ENCODE measurements at regions not wholly inside any gene's neighbourhood (a gene's known extent, or its start where the extent isn't known, plus 50 kb on each side); places are given as distances from the start of the nearest gene placed in this dataset.

DNA sequence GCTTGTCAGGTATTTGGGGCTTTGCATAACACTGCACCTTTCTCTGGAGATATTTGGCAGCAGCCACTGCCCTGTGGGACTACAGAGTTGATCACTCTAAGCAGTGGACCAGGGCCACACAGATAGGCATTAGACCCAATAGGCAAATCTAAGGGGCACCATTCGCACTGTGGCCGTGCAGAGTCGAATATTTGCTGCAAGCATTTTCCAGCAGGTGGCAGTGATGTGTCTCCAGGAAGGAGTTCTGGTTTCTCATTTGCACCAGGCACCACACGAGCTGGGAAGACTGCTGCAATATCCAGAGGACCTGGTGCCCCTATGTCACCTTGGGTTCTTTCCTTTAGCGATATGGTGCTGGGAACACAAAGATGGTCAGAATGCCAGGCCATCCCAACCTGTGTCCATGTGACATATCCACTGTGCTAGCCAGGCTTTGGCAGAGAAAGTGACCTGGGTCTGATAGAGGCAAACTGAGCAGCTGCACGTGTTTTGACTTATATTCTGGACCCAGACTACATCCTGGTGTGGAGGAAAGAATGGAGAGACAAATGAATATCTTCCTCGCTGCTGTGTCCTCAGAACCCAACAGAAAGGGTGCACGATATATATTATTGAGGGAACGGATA, 318.7 kb downstream of the BUD13 start:
- Histone ChIP-seq H3K4me1 (no peaks in the 10 kb centered on the region), H3K27ac (no peak overlapping the region), H3K36me3 (ENCODE audit: low read depth, missing control alignments) (no peaks in the 10 kb centered on the region), H3K27me3 (no peaks in the 10 kb centered on the region), H3K9me3 (no peaks in the 10 kb centered on the region), H3K4me3 (no peak overlapping the region)
- intact Hi-C loops (cut with DNase I; ENCODE audit: low total_unique reads): no loop called here
- WGBS, 2 donors: 58 to 79% methylated on average over 8 to 9 of the region's 9 CpGs
- no peak for TF ChIP-seq POLR2A (IDR thresholded peaks at IDR 0.05)
- TF ChIP-seq, protein P1, sequence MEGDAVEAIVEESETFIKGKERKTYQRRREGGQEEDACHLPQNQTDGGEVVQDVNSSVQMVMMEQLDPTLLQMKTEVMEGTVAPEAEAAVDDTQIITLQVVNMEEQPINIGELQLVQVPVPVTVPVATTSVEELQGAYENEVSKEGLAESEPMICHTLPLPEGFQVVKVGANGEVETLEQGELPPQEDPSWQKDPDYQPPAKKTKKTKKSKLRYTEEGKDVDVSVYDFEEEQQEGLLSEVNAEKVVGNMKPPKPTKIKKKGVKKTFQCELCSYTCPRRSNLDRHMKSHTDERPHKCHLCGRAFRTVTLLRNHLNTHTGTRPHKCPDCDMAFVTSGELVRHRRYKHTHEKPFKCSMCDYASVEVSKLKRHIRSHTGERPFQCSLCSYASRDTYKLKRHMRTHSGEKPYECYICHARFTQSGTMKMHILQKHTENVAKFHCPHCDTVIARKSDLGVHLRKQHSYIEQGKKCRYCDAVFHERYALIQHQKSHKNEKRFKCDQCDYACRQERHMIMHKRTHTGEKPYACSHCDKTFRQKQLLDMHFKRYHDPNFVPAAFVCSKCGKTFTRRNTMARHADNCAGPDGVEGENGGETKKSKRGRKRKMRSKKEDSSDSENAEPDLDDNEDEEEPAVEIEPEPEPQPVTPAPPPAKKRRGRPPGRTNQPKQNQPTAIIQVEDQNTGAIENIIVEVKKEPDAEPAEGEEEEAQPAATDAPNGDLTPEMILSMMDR (IDR thresholded peaks at IDR 0.05): peak in 2 of 3 experiments; percentile 42 to 54
- peak; percentile 82 for DNase-seq

DNA sequence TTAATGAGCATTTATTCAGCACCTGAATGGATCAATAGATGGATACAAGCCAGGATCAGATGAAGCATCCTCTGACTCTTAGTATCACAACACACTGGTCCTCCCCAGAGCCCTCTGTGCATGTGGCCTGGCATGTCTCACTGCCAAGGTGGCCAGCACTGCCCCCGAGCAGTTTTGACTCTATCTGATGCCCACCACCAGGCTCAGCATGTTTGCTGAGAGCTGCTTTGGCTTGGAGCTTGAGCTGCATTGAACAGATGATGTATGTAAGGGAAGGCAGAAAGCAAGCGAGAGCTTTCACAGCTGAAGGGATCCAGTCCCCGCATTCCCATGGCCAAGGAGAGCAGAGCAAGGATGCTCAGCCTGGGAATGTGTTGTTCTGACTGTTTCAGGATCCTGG, 320.3 kb downstream of the BUD13 start:
- Histone ChIP-seq H3K36me3 (ENCODE audit: low read depth, missing control alignments) (no peaks in the 10 kb centered on the region), H3K27ac (no peak overlapping the region), H3K9me3 (no peaks in the 10 kb centered on the region), H3K27me3 (no peaks in the 10 kb centered on the region), H3K4me3 (no peak overlapping the region), H3K4me1 (no peaks in the 10 kb centered on the region)
- no peak for TF ChIP-seq POLR2A (IDR thresholded peaks at IDR 0.05)
- TF ChIP-seq, protein P1 (IDR thresholded peaks at IDR 0.05): no peak
- intact Hi-C loops (cut with DNase I; ENCODE audit: low total_unique reads): no loop called here
- WGBS, 2 donors: 93 to 100% methylated on average over 1 to 3 of the region's 3 CpGs
- DNase-seq: no peak

DNA sequence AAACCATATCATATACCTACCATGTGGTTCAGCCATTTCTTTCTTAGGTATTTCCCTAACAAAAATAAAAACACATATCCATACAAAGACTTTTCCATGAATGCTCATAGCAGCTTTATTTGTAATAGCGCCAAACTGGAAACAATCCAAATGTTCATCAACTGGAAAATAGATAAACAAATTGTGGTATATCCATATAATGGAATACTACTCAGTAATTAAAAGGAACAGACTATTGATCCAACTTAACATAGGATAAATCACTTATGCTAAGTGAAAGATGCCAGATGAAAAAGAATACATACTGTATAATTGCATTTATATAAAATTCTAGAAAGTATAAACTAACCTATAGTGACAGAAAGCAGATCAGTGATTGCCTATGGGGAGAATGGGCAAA, 323.3 kb downstream of the BUD13 start:
- Histone ChIP-seq H3K9me3 (no peaks in the 10 kb centered on the region), H3K27ac (no peak overlapping the region), H3K4me1 (no peaks in the 10 kb centered on the region), H3K36me3 (ENCODE audit: low read depth, missing control alignments) (no peaks in the 10 kb centered on the region), H3K27me3 (no peaks in the 10 kb centered on the region), H3K4me3 (no peak overlapping the region)
- no peak for DNase-seq
- TF ChIP-seq POLR2A (IDR thresholded peaks at IDR 0.05): no peak
- TF ChIP-seq, protein P1 (IDR thresholded peaks at IDR 0.05): no peak
- intact Hi-C loops (cut with DNase I; ENCODE audit: low total_unique reads): no loop called here
- 95 to 100% methylated on average over 1 of the region's 1 CpG for WGBS, 2 donors

DNA sequence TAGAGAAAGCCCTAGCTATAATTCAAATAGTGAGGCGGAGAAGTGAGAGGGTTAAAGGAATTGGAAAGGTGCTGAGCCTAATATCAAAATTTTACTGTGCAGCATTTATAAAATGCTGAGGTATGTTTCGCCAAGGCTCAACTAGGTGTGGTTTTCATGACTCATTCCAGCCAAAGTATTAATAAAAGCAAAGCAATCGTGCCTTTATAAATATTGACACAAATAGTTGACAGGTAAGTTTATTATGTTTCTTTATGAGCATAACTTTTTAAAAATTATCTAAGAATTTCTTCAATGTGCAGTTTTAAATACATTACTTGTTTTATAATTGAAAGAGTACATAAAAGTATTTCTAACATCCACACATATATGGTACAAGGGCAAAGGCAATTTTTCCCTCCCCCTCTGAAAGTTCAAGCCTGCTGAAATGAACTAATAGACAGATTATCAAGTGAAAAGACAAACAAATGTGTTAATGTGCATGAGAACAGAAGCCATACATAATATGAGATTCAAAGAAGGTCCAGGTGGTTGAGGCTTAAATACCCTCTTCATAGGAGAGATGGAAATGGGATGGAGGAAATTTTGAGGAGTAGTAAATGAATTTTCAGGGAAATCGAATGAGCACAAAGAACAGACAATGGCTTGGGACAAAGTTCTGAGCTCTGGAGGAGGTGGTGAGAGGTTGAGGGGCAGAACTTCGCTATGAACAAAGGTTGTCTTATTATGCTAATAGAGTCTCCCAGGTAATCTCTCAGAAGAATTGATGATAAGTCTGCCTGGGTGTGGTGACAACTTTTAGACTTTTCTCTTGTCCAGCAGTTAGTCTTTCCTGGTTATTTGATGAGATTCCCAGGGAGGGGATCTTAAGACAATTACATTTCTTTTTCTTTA, 326.5 kb downstream of the BUD13 start:
- Histone ChIP-seq H3K27ac (no peak overlapping the region), H3K4me3 (no peak overlapping the region), H3K9me3 (no peaks in the 10 kb centered on the region), H3K36me3 (ENCODE audit: low read depth, missing control alignments) (no peaks in the 10 kb centered on the region), H3K27me3 (no peaks in the 10 kb centered on the region), H3K4me1 (no peaks in the 10 kb centered on the region)
- no peak for DNase-seq
- TF ChIP-seq, protein P1 (IDR thresholded peaks at IDR 0.05): no peak
- no peak for TF ChIP-seq POLR2A (IDR thresholded peaks at IDR 0.05)
- 79 to 82% methylated on average over 5 of the region's 5 CpGs for WGBS, 2 donors
- intact Hi-C loops (cut with DNase I; ENCODE audit: low total_unique reads): no loop called here
